ENCODE measurements at regions not wholly inside any gene's neighbourhood (a gene's known extent, or its start where the extent isn't known, plus 50 kb on each side); places are given as distances from the start of the nearest gene placed in this dataset.
"Not testable (repeated sequence)": the region's sequence is repeated elsewhere in the genome, so short reads cannot be mapped to it uniquely, and the experiment has no call there.

DNA sequence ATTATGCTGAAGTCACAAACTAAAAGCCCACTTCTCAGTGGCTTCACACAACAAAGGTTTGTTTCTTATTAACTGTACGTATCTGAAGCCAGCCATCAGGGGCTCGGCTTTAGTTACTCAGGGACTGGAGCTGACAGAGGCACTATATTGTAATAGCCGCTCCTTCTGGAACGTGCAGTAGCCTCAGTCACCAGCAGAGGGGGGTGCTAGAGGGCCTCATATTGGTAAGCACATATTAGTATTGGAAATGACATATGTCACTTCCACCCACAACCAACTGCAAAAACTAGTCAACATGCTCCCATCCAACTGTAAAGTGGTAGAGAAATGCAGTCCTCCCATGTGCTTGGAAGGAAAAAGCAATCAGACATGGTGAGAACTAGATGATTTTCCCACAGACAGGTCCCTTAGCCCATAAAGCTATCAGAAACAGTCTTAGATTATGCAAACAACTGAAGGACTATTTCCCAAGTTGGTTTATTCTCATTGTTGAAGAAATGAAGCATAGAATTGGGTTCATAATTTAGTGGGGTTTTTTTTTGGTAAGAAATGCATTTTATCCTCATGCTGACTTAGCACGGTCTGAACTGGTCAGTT, 183.6 kb upstream of the G2E3 start:
- intact Hi-C loops (cut with DNase I), result no loop called here
- DNase-seq, result peak in 41 of 42 donors; percentile 18 to 81 (median 55)

DNA sequence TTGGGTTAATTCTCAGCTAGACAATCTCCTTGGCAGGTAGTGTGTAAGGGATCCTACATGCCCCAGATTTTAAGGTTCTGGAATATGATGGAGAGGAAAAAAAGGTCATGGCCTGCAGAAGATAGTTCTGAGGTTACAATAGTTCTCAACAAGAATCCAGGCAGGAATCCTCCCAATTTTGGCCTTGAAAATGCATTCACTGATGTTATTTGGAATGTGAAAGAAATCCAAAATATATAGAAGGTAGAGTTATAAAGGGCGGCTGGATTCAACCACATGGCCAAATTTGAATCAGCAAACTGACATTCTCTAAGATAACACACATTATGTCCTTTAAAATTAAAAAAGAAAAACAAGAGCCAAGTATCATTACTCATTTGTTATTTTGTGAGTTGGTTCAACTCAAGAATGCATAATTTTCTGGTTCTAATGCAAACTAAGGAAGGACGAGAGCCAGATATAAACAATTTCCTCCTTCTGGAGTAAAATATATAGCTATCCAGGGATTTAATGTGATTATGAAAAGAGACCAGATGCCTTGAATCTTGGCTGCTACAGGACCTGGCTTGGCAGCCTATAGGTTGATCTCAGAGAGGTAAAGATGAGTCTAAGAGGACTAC, 177.0 kb upstream of the G2E3 start:
- intact Hi-C loops (cut with DNase I), result no loop called here
- no peak for DNase-seq

DNA sequence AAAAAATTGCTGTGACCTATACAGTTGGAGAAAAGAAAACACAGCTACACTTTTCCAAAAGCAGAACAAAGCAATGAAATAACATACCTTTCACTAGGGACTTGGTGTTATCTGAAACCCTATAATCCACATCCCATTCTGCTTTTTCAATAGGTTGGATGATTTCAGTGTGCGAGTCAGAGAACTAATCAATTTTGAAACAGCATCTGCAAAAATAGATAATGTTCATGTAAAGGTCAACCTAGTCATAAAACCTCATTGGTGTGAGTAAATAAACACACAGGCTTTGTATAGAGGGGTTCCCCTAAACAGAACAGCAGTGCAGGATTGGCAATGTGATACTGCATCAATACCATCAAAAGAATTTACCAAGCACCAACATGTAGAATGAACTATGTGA, 173.0 kb upstream of the G2E3 start:
- intact Hi-C loops (cut with DNase I), result no loop called here
- DNase-seq, result no peak

DNA sequence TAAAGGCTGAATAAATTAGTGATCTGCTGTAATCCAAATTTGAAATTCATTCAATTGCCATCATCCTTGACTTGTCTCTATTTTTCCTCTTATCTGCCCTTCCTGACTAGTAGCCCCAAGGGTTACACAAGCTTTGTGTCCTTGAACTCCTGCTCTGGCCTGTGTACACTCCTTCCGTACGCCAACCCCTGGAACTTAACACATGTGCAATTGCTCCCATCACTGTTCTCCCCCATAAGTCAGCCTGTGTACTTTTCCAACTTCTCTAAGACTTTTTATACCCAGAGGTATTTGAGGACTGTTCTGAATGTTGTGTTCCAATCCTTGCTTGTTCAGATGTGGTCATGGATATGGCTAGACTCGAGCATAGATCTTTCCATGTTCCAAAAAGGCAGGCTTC, 171.1 kb upstream of the G2E3 start:
- intact Hi-C loops (cut with DNase I), result no loop called here
- no peak for DNase-seq

DNA sequence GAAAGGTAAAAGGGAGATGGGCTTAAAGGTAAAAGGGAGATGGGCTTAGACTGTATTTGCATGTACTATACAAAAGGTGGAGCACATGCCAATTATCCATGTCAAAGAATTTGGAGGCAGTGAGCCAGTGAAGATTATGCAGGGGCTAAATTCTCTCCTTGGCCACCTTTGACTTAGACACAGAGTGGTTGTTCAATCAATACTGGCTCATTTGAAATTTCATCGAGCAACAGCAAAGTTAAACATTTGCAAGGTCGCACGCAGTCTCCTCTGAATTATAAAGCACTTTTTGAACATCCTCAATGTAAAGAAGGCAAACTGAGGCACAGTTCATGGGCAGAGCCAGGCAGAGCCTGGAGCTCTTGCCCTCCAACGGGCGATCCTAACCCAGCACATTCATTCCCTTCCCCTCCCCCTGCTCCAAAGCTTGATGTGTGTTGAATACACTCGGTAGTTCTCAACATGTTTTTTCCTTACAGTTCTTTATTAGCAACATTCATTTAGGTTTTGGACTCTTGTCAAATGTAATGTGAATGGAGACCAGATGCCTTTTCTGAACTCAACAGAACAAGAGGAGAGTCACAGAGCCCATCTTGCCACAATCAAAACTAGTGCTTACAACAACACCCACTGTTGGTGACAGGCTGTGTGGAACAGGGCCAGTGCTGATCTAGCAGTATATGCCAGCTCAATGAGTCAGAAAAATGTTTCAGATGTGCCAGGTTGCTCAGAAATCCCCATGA, 169.7 kb upstream of the G2E3 start:
- intact Hi-C loops (cut with DNase I), result no loop called here
- peak in 9 of 42 donors; percentile 3 to 59 (median 25) for DNase-seq

DNA sequence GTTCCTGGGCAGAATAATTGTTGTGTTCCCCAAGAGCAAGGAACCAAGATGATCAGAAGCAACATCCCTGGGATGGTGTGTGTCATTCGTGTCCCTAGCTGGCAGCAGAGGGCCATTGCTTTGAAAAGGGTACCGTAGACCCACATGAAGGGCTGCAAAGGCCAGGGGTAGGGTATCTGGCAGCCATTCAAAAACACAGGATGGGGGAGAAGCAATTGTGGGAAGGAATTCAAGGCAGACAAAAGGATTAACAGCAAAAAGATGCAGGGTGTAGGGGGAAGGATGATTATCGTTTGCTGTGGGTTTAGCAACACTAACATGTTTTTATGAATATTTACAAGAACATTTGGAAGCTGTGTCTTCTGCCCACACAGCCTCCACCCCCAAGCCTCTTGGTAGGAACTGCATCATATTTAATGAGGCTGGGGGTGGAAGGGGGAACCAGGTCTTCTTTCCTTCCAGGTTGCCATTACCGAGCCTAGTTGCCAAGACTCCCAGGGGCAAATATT, 169.0 kb upstream of the G2E3 start:
- intact Hi-C loops (cut with DNase I), result no loop called here
- no peak for DNase-seq

DNA sequence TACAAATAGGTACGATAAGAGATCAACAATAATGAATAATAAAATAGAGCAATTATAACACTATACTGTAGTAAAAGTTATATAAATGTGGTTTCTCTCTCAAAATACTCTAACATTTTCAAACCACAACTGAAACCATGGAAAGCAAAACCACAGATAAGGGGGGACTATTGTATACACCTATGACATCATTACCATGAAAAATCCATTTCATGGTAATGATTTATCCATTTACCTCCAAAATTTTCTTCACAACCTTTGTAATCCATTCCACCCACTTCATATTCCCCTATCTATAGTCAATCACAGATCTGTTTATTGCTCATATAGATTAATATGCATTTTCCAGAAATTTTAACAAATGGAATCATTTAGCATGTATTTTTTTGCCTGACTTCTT, 163.9 kb upstream of the G2E3 start:
- DNase-seq, result no peak
- intact Hi-C loops (cut with DNase I), result no loop called here

DNA sequence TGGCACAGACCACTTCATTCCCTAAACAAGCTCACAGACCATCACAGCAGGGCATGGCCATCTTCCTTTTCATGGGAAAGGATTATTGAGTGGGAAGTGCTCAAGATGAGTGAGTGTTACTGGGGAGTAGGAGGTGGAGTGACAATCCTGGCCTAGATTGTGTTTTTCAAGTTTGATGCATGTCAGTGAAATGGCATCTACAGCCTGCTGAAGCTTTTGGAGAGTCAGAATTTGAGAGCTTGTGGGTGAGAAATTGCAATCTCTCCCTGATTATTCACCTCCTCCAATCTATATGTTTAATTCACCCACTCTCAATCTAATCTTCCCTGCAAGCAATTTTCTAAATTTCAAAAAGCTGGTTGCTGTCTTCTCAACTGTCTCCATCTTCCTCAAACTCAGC, 156.1 kb upstream of the G2E3 start:
- intact Hi-C loops (cut with DNase I), result no loop called here
- peak in 16 of 42 donors; percentile 5 to 75 (median 30) for DNase-seq

DNA sequence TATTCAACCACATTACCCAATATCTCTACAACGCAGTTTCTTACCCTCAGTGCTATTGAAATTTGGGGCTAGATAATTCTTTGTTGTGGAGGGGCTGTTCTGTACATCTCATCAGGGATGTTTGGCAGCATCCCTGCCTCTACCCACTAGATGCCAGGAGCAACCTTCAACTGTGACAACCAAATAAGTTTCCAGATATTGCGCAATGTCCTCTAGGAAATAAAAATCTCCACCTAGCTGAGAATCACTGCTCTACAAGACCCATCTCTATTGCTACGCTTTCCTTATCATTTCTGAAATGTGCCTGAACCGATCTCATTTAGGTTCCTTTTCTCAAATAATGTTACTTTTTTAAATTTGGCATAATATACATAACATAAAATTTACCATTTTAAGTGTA, 155.2 kb upstream of the G2E3 start:
- intact Hi-C loops (cut with DNase I), result no loop called here
- no peak for DNase-seq

DNA sequence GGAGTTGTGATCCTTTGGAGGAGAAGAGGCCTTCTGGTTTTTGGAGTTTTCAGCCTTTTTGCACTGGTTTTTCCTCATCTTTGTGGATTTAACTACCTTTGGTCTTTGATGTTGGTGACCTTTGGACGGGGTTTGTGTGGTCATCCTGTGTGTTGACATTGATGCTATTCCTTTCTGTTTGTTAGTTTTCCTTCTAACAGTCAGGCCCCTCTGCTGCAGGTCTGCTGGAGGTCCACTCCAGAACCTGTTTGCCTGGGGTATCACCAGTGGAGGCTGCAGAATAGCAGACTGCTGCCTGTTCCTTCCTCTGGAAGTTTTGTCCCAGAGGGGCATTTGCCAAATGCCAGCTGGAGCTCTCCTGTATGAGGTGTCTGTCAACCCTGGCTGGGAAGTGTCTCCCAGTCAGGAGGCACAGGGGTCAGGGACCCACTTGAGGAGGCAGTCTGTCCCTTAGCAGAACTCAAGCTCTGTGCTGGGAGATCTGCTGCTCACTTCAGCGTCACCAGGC, 149.4 kb upstream of the G2E3 start:
- intact Hi-C loops (cut with DNase I); DNase-seq: not testable (repeated sequence)

DNA sequence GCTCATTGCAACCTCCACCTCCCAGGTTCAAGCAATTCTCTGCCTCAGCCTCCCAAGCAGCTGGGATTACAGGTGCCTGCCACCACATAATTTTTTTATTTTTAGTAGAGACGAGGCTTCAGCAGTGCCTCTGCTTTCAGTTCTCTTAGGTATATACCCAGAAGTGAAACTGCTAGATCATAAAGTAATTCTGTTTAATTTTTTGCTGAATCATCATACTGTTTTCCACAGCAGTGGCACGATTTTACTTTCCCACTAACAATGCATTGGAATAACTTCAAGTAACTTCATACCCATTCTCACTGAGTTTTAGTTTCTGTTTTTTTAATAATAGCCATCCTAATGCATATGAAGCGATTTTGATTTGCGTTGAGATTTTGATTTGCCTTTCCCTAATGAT, 148.0 kb upstream of the G2E3 start:
- intact Hi-C loops (cut with DNase I), result no loop called here
- DNase-seq, result no peak

DNA sequence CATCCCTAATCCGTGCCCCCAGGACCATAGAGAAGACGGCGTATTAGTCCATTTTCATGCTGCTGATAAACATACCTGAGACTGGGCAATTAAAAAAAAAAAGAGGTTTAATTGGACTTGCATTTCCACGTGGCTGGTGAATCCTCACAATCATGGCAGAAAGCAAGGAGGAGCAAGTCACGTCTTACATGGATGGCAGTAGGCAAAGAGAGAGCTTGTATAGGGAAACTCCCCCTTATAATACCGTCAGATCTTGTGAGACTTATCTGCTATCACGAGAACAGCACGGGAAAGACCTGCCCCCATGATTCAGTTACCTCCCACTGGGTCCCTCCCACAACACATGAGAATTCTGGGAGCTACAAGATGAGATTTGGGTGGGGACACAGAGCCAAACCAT, 145.8 kb upstream of the G2E3 start:
- intact Hi-C loops (cut with DNase I); DNase-seq: not testable (repeated sequence)

DNA sequence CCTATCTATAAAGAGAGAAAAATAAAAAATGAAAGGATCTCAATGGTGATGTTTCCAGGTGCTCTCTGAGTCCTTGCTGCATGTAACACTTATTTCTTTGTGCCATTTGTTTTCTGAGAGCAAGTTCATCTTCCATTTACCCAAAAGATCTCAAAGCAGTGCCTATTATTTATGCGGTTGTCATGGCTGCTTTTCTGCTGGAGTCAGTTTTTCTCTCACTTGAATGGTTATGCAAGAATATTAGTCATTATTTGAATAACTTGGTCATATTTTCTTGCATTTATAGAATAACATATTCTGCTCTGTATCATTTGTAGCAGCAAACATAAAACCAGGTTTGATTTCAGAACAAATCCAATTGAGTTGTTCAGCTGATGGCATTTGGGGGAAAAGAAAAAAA, 141.8 kb upstream of the G2E3 start:
- intact Hi-C loops (cut with DNase I), result no loop called here

DNA sequence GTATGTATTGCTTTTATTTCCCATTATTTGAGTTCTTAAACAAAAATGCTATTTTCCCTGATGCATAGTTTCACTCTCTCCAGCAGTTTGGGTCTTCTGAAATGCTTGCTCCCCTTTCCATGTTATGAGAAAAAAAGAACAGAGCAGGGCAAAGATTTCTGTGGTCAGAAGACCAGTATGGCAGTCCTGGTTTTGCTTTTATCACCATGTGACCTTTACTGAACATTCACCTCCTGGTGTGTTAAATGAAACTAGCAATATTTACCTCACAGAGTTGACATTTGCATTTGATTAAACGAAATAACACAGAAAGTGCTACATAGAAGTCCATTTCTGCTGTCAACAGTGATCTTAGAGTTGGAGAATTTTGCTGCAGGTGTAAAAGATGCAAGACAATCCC, 141.0 kb upstream of the G2E3 start:
- intact Hi-C loops (cut with DNase I), result no loop called here
- DNase-seq, result no peak

More for the DNA sequence above, 141.8 kb upstream of the G2E3 start:
- peak in 1 of 42 donors; percentile 15 for DNase-seq

DNA sequence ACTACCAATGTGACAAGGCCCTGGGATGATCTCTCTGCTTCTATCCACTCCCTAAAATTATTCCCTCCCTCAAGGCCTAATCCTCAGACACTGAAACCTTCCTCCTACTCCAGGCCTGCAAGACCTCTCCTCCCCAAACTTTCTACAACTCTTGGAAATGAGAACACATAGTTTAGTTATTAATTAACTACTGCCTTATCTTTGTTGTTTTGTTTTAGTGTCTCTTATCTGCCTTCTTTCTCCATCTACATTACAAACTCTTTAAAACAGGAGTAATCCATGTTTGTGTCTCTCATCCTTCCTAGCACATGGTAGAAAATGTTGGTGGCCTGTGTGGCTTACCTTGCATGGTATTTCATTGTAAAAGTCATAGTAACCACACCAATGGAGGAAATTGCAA, 139.9 kb upstream of the G2E3 start:
- intact Hi-C loops (cut with DNase I), result no loop called here
- DNase-seq, result no peak

DNA sequence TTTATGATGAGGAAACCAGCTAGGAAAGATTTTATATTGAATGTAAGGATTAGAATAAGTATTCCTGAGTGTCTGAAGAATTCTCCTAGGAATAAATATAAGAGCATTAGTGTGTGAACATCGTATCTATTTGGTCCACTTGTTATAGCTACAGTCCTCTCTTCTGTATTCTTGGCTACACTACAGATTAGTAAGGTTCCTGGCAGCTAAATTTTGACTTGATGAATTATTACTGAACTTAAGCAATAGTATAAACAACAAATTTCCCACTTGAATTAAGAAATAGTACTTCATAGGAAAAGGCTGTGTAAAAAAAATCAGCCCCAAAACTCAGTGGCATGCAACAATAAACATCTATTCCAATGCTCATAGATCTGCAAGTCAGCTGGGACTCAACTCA, 138.4 kb upstream of the G2E3 start:
- intact Hi-C loops (cut with DNase I), result no loop called here
- DNase-seq, result no peak

DNA sequence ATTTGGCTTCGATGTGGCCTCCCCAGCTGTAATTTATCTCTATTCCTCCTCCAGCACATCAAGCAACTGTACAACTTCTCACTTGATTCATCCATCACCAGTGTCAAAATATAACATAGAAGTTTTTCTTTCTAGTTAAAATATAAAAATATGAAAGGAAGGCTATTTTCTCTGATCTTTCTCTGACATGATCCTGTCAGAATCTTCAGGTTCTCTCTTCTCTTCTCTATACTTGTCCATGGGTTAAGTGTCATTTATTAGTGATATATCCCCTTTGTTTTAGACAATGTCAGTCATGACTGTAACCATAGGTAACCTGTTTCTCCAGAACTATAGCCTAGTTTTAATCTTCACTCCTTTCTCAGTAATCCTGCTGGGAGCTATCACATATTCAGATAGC, 132.5 kb upstream of the G2E3 start:
- intact Hi-C loops (cut with DNase I), result no loop called here
- DNase-seq, result no peak

DNA sequence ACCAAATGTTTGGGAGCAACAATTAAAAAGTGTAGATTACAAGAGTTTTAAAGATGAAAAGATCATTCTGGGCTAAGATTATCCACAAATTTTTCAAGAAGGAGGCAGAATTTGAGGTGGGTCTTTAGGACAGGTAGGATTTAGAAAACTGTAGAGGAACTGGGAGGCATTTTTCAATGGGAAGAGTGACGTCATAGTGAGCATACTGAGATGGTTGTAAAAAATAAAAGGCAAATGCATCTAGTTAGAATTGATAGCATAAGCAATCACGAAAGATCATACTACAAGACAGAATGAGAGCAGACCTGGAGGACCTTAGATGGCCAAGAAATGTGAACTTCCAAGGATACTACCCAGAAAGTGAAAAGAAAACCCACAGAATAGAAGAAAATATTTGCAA, 131.6 kb upstream of the G2E3 start:
- no peak for DNase-seq
- intact Hi-C loops (cut with DNase I), result no loop called here

DNA sequence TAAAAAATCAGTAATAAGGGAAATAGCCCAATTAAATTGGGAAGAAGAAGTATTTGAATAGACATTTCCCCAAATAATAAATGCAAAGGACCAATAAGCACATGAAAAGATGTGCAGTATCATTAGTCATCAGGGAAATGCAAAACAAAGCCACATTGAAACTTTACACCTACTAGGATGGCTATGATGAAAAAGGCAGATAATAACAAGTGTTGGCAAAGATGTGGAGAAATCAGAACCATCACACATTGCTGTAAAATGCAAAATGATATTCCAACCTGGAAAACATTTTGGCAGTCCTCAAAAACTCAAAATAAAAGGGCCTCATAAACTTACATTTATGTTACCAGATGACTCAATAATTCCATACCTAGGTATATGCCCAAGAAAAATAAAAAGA, 131.1 kb upstream of the G2E3 start:
- no peak for DNase-seq

DNA sequence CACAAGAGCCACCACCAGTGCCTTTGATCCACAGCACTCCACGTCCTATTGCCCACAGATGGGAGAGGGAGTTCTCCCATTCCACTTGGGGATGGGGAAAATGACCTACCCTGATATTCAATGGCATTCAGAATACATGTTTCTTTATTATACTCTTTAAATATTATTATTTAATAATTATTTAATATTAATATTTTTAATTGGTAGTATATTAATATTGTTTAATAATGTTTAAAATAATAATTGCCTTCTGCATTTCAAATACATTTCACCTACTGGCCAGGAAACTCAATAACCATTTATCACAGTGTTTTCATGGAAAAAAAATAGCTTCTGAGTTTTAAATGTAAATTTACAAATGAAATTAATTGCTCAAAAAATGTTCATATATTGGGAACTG, 127.4 kb upstream of the G2E3 start:
- DNase-seq, result no peak
- intact Hi-C loops (cut with DNase I), result no loop called here

More for the DNA sequence above, 131.1 kb upstream of the G2E3 start:
- intact Hi-C loops (cut with DNase I), result no loop called here

Measured in head of caudate nucleus (tissue), 42 donors.